ENCODE measurements at regions not wholly inside any gene's neighbourhood (a gene's known extent, or its start where the extent isn't known, plus 50 kb on each side); places are given as distances from the start of the nearest gene placed in this dataset.

GRCh38 chr14:97413022-97413539, 615.9 kb downstream of the VRK1 start:
- TF ChIP-seq CTCF (IDR thresholded peaks at IDR 0.05; ENCODE audit: insufficient read depth, low read depth, low read length) = no peak
- no peak for TF ChIP-seq EZH2 (IDR thresholded peaks at IDR 0.05; ENCODE audit: insufficient read depth, low read length)

All from astrocyte (in vitro differentiated cells and primary cell).